ENCODE measurements at regions not wholly inside any gene's neighbourhood (a gene's known extent, or its start where the extent isn't known, plus 50 kb on each side); places are given as distances from the start of the nearest gene placed in this dataset.

- CTCF ChIA-PET = interaction anchor here (1.2 kb wide), 1 partner anchor 12 kb away, joined by 3 read pairs; no protein-coding TSS in a partner anchor
- H3K4me3 ChIP-seq (replicated peaks in 1 of 3; ENCODE audit: insufficient read depth in 1 of 3, low read depth in 1 of 3, low read length in 3 of 3) = no peak overlapping the region
- H3K79me2 ChIP-seq (ENCODE audit: control insufficient read depth, insufficient read depth, low read length) = no peaks in the 10 kb centered on the region
- H3K9me3 ChIP-seq (replicated peaks; ENCODE audit: control insufficient read depth, insufficient read depth, low read length) = no peaks in the 10 kb centered on the region
- no peak overlapping the region for H3K4me2 ChIP-seq (ENCODE audit: insufficient read depth, low read length)
- no peaks in the 10 kb centered on the region for H3K27me3 ChIP-seq (ENCODE audit: control insufficient read depth in 2 of 2, insufficient read depth in 2 of 2, low read length in 2 of 2)
- BruUV-seq (replicated peaks) = no TSS peak
- DNase-seq (ENCODE audit: low read depth, low spot score) (no peak), FAIRE-seq (no peak)
- H3K27ac ChIP-seq (ENCODE audit: insufficient read depth, low read depth, low read length) = no peak overlapping the region
- no peaks in the 10 kb centered on the region for H3K4me1 ChIP-seq (ENCODE audit: control insufficient read depth, extremely low read depth, insufficient read depth, low read length)
- POLR2A ChIA-PET = no interaction called here
- dilution Hi-C loops (cut with MboI; ENCODE audit: extremely low pct_ligation_motif_present, low sequenced_read_pairs) (no loop called here), intact Hi-C loops (cut with micrococcal nuclease) (no loop called here)
- H3K9me1 ChIP-seq (replicated peaks; ENCODE audit: control insufficient read depth, extremely low read depth, insufficient read depth, low read length) = no peaks in the 10 kb centered on the region
- H4K20me1 ChIP-seq (replicated peaks; ENCODE audit: control insufficient read depth, extremely low read depth, insufficient read depth, low read length) = no peaks in the 10 kb centered on the region
- no peak overlapping the region for H2AFZ ChIP-seq (ENCODE audit: low read depth, low read length)
- no peak for TF ChIP-seq MYC (IDR thresholded peaks at IDR 0.05; ENCODE audit: low read depth, low read length)
- peak; percentile 25 for TF ChIP-seq FOS (IDR thresholded peaks at IDR 0.05; ENCODE audit: borderline replicate concordance, insufficient read depth, low read length)
- TF ChIP-seq MAX (IDR thresholded peaks at IDR 0.05; ENCODE audit: insufficient read depth, insufficient read length) = no peak
- no peaks in the 10 kb centered on the region for H3K36me3 ChIP-seq (ENCODE audit: control insufficient read depth in 2 of 2, extremely low read depth in 1 of 2, insufficient read depth in 2 of 2, low read length in 2 of 2)
- H3K9ac ChIP-seq (replicated peaks; ENCODE audit: extremely low read depth, insufficient read depth, low read length) = no peak overlapping the region
Measured at GRCh38 chr18:39660141-39660540, 2094.5 kb upstream of the CELF4 start.

- CTCF ChIA-PET = no interaction called here
- no peaks in the 10 kb centered on the region for H3K4me1 ChIP-seq (ENCODE audit: control insufficient read depth, extremely low read depth, insufficient read depth, low read length)
- no peak overlapping the region for H2AFZ ChIP-seq (ENCODE audit: low read depth, low read length)
- H3K9ac ChIP-seq (replicated peaks; ENCODE audit: extremely low read depth, insufficient read depth, low read length) = no peak overlapping the region
- dilution Hi-C loops (cut with MboI; ENCODE audit: extremely low pct_ligation_motif_present, low sequenced_read_pairs) = no loop called here
- no peak overlapping the region for H3K27ac ChIP-seq (ENCODE audit: insufficient read depth, low read depth, low read length)
- H3K9me1 ChIP-seq (replicated peaks; ENCODE audit: control insufficient read depth, extremely low read depth, insufficient read depth, low read length) = no peaks in the 10 kb centered on the region
- BruUV-seq (replicated peaks) = no TSS peak
- POLR2A ChIA-PET = no interaction called here
- no peak overlapping the region for H3K4me2 ChIP-seq (ENCODE audit: insufficient read depth, low read length)
- H3K27me3 ChIP-seq (ENCODE audit: control insufficient read depth in 2 of 2, insufficient read depth in 2 of 2, low read length in 2 of 2) = no peaks in the 10 kb centered on the region
- no peaks in the 10 kb centered on the region for H4K20me1 ChIP-seq (replicated peaks; ENCODE audit: control insufficient read depth, extremely low read depth, insufficient read depth, low read length)
- no peaks in the 10 kb centered on the region for H3K36me3 ChIP-seq (ENCODE audit: control insufficient read depth in 2 of 2, extremely low read depth in 1 of 2, insufficient read depth in 2 of 2, low read length in 2 of 2)
- FAIRE-seq (no peak), DNase-seq (ENCODE audit: low read depth, low spot score) (no peak)
- H3K79me2 ChIP-seq (ENCODE audit: control insufficient read depth, insufficient read depth, low read length) = no peaks in the 10 kb centered on the region
- H3K9me3 ChIP-seq (replicated peaks; ENCODE audit: control insufficient read depth, insufficient read depth, low read length) = no peaks in the 10 kb centered on the region
- intact Hi-C loops (cut with micrococcal nuclease) = no loop called here
- H3K4me3 ChIP-seq (replicated peaks in 1 of 3; ENCODE audit: insufficient read depth in 1 of 3, low read depth in 1 of 3, low read length in 3 of 3) = no peak overlapping the region
- TF ChIP-seq MYC (IDR thresholded peaks at IDR 0.05; ENCODE audit: low read depth, low read length) = no peak
- TF ChIP-seq POLR2A (IDR thresholded peaks at IDR 0.05; ENCODE audit: low read depth, low read length) = no peak
- TF ChIP-seq FOS (IDR thresholded peaks at IDR 0.05; ENCODE audit: borderline replicate concordance, insufficient read depth, low read length) = no peak
- TF ChIP-seq EZH2 (IDR thresholded peaks at IDR 0.05; ENCODE audit: borderline replicate concordance, low read depth, low read length, severe bottlenecking) = no peak
- no peak for TF ChIP-seq JUN (IDR thresholded peaks at IDR 0.05; ENCODE audit: borderline replicate concordance, insufficient read depth, insufficient read length, low read depth)
- TF ChIP-seq GATA2 (IDR thresholded peaks at IDR 0.05; ENCODE audit: insufficient read depth, insufficient read length, low read depth, low read length) = no peak
- no peak for TF ChIP-seq POLR2AphosphoS5 (IDR thresholded peaks at IDR 0.05; ENCODE audit: insufficient read depth, low read depth, low read length)
Measured at GRCh38 chr18:39655341-39655740, 2089.7 kb upstream of the CELF4 start.

Data from endothelial cell of umbilical vein (primary cell).